Prostate gland (tissue), 2 donors: ENCODE measurements at regions not wholly inside any gene's neighbourhood (a gene's known extent, or its start where the extent isn't known, plus 50 kb on each side); places are given as distances from the start of the nearest gene placed in this dataset.

ENCODE experiments used
- DNase-seq: peaks from one replicate; pipeline ENCODE4 v3.0.0-alpha.2; 2019; ENCODE audit warnings: low spot score
- H3K27ac ChIP-seq, 2 donors: fragments of 200-600 bp; sonication (generic); 2 replicates each; pipeline ENCODE4 v1.5.1; 2017 to 2019
- H3K27me3 ChIP-seq: fragments of 200-600 bp; sonication (generic); replicated peaks from 2 replicates; pipeline ENCODE4 v1.5.1; 2019; ENCODE audit not compliant: insufficient read depth
- H3K36me3 ChIP-seq, 2 donors: fragments of 200-600 bp; sonication (generic); 1 replicate in 1 of 2; 2 replicates in 1 of 2; pipeline versions ENCODE4 v1.5.1 to v1.8.1; 2017 to 2019
- H3K4me1 ChIP-seq: fragments of 200-600 bp; sonication (generic); replicated peaks from 2 replicates; pipeline ENCODE4 v1.5.1; 2019
- H3K4me3 ChIP-seq, 2 donors: fragments of 200-600 bp; sonication (generic); 2 replicates each; pipeline ENCODE4 v1.5.1; 2017 to 2019
- H3K9me3 ChIP-seq: fragments of 200-600 bp; sonication (generic); 2 replicates; pipeline ENCODE4 v1.5.1; 2017
- CTCF ChIP-seq, 4 experiments: fragments of 200-600 bp in 2 of 4; fragments of 450-650 bp in 2 of 4; sonication (generic) in 2 of 4; IDR thresholded peaks; 1 replicate in 3 of 4; 2 replicates in 1 of 4; pipeline ENCODE4 v1.5.1; 2016 to 2019; ENCODE audit warnings: antibody characterized with exemption in 4 of 4, mild to moderate bottlenecking in 2 of 4, moderate library complexity in 2 of 4
- POLR2A ChIP-seq: fragments of 450-650 bp; IDR thresholded peaks from one replicate; pipeline ENCODE4 v1.6.1; 2016; ENCODE audit warnings: antibody characterized with exemption, mild to moderate bottlenecking
- POLR2AphosphoS5 ChIP-seq: sonication (generic); formaldehyde crosslinking; IDR thresholded peaks from one replicate; pipeline ENCODE4 v1.6.1; 2017; ENCODE audit warnings: antibody characterized with exemption
- WGBS: methylation state at CpG from one replicate; pipeline ENCODE4 v1.1.5; 2018; 5-methylcytosine and 5-hydroxymethylcytosine counted together
- intact Hi-C: fragments of 100-400 bp; cut with DNase I; formaldehyde crosslinking; loops from one replicate; pipeline ENCODE4 v1.14.2; 2022

- no peaks in the 10 kb centered on the region for H3K27me3 ChIP-seq
- no peaks in the 10 kb centered on the region for H3K9me3 ChIP-seq
- intact Hi-C loops: no loop called here
- H3K27ac ChIP-seq: no peak overlapping the region
- H3K36me3 ChIP-seq: no peaks in the 10 kb centered on the region
- DNase-seq: peak; percentile 30
- WGBS: 25% methylated on average over 3 of the region's 3 CpGs
- TF ChIP-seq POLR2A (no peak), CTCF (IDR thresholded peaks at IDR 0.05) (no peak), POLR2AphosphoS5 (no peak)
- H3K4me1 ChIP-seq: no peaks in the 10 kb centered on the region
- no peak overlapping the region for H3K4me3 ChIP-seq
Measured at GRCh38 chr1:58975888-58976287, 192.0 kb upstream of the JUN start.

DNA sequence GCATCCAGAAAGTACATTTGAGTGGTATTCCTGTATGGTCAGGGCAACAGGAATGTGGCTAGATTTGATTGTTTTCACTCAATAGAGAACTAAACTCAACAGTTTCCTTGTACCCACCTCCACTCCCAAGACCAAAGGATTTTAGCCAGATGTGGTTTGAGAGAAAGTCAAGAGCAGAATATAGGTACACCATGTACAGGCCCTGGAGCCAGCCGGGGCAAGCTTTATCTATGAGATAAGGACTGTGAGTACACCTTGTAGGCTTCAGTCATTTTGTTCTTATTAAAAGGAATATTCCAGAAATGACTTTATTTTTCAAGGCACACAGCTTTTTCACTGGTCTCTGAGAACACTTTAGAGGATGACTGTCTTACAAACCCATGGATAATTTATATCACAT, 192.4 kb upstream of the JUN start:
- Histone ChIP-seq H3K36me3 (no peaks in the 10 kb centered on the region), H3K4me1 (no peaks in the 10 kb centered on the region), H3K9me3 (no peaks in the 10 kb centered on the region), H3K27ac (no peak overlapping the region), H3K27me3 (no peaks in the 10 kb centered on the region), H3K4me3 (no peak overlapping the region)
- WGBS: 77% methylated on average over 1 of the region's 1 CpG
- intact Hi-C loops: no loop called here
- DNase-seq: no peak
- no peak for TF ChIP-seq POLR2A
- no peak for TF ChIP-seq CTCF (IDR thresholded peaks at IDR 0.05)
- TF ChIP-seq POLR2AphosphoS5: no peak

- no peaks in the 10 kb centered on the region for H3K4me1 ChIP-seq
- H3K27me3 ChIP-seq: no peaks in the 10 kb centered on the region
- intact Hi-C loops: no loop called here
- no peak for TF ChIP-seq CTCF (IDR thresholded peaks at IDR 0.05)
- no peak for TF ChIP-seq POLR2A
- TF ChIP-seq POLR2AphosphoS5: no peak
- no peaks in the 10 kb centered on the region for H3K9me3 ChIP-seq
- no peak overlapping the region for H3K27ac ChIP-seq
- 72% methylated on average over 1 of the region's 1 CpG for WGBS
- no peaks in the 10 kb centered on the region for H3K36me3 ChIP-seq
- H3K4me3 ChIP-seq: no peak overlapping the region
- DNase-seq: no peak
Measured at GRCh38 chr1:58977598-58977997, 193.8 kb upstream of the JUN start.

GRCh38 chr1:58978096-58978495, 194.2 kb upstream of the JUN start:
- Histone ChIP-seq H3K36me3 (no peaks in the 10 kb centered on the region), H3K9me3 (no peaks in the 10 kb centered on the region), H3K27ac (no peak overlapping the region), H3K4me3 (no peak overlapping the region), H3K27me3 (no peaks in the 10 kb centered on the region), H3K4me1 (no peaks in the 10 kb centered on the region)
- no peak for DNase-seq
- 98% methylated on average over 2 of the region's 2 CpGs for WGBS
- TF ChIP-seq POLR2A: no peak
- no peak for TF ChIP-seq POLR2AphosphoS5
- no peak for TF ChIP-seq CTCF (IDR thresholded peaks at IDR 0.05)
- intact Hi-C loops: no loop called here

GRCh38 chr1:58979086-58979485, 195.2 kb upstream of the JUN start:
- WGBS: 93% methylated on average over 3 of the region's 3 CpGs
- DNase-seq: no peak
- Histone ChIP-seq H3K4me3 (no peak overlapping the region), H3K27me3 (no peaks in the 10 kb centered on the region), H3K27ac (no peak overlapping the region), H3K36me3 (no peaks in the 10 kb centered on the region), H3K9me3 (no peaks in the 10 kb centered on the region), H3K4me1 (no peaks in the 10 kb centered on the region)
- TF ChIP-seq POLR2A (no peak), POLR2AphosphoS5 (no peak), CTCF (IDR thresholded peaks at IDR 0.05) (no peak)
- intact Hi-C loops: no loop called here
